Fibroblast of lung (primary cell): ENCODE measurements at regions not wholly inside any gene's neighbourhood (a gene's known extent, or its start where the extent isn't known, plus 50 kb on each side); places are given as distances from the start of the nearest gene placed in this dataset.

ENCODE experiments used
- CTCF ChIP-seq, 2 donors: IDR thresholded peaks in 1 of 2; conservative IDR thresholded peaks in 1 of 2; 1 replicate in 1 of 2; 2 replicates in 1 of 2; pipeline ENCODE4 v1.5.1; 2011 to 2012; ENCODE audit warnings: low read length in 2 of 2, control low read depth in 1 of 2, inconsistent platforms in 1 of 2, low read depth in 1 of 2, mild to moderate bottlenecking in 1 of 2
- EZH2 ChIP-seq: IDR thresholded peaks from 2 replicates; pipeline ENCODE4 v1.5.1; 2012; ENCODE audit warnings: low read length, control low read depth, mild to moderate bottlenecking; ENCODE audit errors: missing control alignments

DNA sequence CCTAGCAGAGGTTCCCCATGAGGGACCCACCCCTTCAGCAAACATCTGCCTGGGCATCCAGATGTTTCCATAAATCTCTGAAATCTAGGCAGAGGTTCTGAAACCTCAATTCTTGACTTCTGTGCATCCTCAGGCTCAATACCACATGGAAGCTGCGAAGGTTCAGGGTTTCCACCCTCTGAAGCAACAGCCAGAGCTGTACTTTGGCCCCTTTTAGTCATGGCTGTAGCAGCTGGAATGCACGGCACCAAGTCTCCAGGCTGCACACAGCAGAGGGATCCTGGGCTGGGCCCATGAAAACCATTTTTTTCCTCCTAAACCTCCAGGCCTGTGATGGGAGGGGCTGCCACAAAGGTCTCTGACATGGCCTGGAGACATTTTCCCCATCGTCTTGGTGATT, 93.0 kb upstream of the FIGN start:
- TF ChIP-seq CTCF (conservative IDR thresholded peaks at IDR 0.05 in 1 of 2, IDR thresholded peaks at IDR 0.05 in 1 of 2; ENCODE audit: low read depth in 1 of 2, low read length in 2 of 2), result no peak
- no peak for TF ChIP-seq EZH2
